RPMI7951 (cell line): ENCODE measurements at regions not wholly inside any gene's neighbourhood (a gene's known extent, or its start where the extent isn't known, plus 50 kb on each side); places are given as distances from the start of the nearest gene placed in this dataset.

Experiments used
- DNase-seq: peaks from one replicate; pipeline ENCODE4 v3.0.0-alpha.2; 2012; ENCODE audit warnings: low read depth

DNA sequence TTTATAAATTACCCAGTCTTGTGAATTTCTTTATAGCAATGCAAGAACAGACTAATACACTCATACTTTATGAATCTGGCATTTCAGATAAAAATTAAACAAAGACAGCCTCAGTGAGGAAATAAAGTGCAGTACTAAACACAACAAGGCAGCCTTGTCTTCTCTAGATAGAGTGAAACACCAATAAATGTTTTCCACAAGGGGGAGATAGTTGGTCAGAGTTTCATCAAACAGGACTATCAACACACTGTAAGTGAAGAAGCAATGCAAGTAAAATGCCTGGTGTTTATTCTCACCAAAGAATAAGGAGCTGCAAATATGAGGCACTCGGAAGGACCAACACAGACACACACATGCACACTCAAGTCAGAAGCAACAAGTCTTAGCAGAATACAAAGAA lies 62.8 kb downstream of the FAM9B start:
- DNase-seq, result peak; percentile 63

DNA sequence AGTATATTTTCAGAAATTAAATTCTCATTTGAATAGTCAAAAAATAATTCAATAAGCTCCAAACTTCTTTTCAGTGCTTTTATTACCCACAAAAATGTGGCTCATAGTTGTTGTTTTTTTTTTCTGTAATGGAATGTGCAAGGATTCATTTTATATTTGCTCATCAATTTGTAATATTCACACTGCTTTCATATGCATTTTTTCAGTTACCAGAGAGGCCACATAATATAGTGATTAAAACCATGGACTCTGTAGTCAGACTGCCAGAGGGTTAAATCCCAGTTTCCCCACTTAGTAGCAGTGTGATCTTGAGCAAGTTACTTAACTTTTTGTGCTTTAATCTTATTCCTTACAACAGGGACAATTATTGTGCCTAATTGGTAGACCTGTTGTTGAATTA lies 64.5 kb downstream of the FAM9B start:
- no peak for DNase-seq

DNA sequence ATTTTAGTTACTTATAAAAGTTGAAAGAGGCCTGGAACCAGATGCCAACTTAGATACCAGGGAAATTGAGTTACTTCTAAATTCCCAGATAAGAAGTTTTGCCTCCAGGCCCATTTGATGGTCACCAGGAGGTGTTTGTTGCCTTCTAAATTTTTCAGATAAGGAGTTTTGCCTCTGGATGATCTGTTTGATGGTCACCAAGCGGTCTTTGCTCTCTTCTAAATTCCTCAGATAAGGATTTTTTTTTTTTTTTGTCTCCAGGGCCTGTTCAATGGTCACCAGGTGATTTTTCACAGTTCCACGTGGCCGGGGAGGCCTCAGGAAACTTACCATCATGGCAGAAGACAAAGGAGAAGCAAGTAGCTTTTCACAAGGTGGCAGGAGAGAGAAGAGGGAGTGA lies 66.5 kb downstream of the FAM9B start:
- no peak for DNase-seq

DNA sequence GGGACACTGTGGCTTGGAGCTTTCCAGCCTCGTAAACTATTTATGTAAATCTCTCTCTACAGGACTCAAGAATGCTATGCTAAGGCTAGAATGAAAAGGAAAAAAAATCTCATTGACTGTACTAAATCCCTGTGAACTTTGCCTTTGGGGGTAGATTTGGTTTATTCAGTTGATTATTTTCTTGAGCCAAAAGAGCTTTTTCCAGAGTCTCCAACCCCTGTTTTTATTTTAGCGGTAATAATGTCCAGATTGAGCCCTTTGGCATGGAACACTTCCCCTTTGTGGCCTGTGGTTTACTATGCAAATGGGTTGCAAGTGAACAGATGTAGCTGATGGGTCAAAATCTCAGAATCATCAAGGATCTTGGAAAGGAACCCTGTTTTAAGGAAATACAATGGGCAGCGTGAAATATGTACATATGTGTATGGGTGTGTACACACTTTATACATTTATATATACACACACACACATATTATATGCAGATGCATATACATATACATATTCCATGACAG lies 72.9 kb downstream of the FAM9B start:
- peak; percentile 91 for DNase-seq

DNA sequence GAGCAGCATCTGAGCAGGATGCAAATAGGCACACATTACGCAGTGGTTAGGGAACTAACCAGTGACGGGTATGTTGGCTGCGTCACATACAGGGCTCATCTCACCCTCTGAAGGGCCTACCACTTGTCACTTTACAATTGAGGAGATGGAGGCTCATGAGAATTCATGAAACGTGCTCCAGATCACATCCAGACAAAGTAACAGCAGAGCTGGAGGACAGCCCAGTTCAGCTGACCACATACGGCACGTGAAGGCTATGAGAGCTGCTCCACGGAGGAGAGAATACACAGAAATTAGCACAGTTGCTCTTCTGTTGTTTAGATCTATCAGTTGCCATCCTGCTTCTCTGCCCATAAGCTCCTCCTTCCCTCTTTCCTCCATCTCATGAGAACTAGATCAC lies 78.4 kb downstream of the FAM9B start:
- DNase-seq, result peak; percentile 51

DNA sequence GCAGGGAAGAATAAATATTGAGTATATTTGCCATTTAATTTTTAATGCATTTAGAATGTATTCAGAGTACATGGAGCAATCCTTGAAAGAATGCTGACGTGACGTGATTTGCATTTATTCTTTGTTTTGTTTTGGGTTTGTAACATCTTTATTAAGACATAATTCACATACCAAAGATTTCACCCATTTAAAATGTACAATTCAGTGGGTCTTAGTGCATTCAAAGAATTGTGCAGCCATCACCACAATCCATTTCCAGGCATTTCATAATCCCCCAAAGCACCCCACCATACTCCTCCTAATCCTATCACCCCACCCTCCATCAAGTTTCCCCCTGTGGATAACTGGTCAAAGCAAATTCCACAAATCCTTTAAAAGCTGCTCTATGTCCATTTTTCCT lies 87.4 kb downstream of the FAM9B start:
- no peak for DNase-seq

DNA sequence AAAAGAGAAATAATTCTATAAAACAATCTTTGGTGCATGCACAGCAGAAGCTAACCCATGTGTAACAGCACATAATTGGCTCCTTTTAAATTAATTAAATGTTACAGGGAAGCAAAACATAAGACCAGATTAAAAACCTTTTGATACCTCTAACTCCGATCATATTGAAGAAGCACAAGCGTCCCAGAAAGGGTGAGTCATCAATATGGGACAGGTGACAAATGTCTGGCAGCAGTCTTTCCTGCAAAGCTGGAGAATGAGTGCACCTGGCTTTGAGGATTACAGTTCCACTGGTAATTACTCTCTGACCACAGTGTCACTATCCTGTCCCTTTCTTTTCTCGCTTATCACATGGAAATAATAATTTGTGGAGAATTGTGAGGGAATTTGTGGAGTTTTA lies 94.6 kb downstream of the FAM9B start:
- no peak for DNase-seq

DNA sequence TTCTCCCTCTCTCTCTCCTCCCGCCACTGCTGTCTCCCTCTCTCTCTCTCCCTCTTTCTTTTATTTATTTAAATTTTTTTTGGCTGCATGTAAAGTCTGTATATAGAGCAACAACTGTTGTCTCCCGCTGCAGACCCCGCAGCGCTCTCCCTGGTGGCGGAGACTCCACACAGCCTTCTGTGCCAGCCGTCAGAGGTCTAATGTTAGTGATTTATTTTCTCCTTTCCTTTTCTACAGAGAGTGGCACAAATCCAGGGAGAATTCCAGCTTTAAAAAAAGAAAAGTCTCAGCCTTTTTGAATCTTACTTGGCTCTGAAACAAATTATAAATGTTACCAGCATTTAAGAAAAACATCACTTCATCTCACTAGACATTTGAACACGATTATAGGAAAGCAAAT lies 106.2 kb downstream of the FAM9B start:
- no peak for DNase-seq

DNA sequence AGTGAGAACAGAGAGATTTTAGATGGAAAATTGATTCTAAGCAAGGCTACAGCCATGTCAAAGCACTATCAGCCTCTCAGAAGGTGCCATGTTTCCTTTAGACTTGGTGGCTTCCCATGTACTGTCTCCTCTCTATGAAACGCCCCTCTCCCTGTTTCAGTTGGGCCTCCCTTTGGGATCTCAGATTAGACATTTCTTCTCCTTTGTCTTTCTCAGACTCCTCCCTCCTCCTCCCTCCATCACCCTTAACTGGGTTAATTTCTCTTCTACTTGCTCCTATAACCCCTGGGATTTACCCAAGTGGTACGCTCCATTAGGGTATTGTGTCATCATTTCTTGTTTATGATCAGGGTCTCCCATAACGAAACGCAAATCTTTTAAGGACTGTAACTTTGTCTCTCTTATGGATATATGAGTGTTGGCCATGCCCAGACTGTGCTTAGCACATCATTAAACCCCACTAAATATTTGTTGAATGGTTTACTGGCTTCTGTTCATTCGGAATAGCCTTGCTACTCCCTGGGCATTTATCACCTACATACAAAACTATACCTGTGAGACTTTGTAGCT lies 106.8 kb downstream of the FAM9B start:
- DNase-seq, result no peak

DNA sequence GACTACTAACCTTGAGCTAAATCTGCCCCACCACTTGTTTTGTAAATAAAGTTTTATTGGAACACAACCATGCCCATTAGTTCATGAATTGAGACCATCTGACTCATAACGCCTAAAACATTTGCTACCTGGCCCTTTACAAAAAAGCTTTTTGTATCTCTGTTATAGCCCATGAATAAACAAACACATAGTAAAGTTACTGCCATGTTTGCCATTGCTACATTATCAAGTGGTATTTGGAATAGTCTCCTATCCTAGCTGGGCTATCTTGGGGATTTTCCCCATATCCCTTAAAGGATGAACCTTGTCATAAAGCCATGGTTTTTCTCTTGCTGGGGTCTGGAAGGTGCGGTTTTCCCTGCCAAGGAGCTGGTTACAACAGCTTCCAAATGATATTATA lies 112.3 kb downstream of the FAM9B start:
- DNase-seq, result no peak

DNA sequence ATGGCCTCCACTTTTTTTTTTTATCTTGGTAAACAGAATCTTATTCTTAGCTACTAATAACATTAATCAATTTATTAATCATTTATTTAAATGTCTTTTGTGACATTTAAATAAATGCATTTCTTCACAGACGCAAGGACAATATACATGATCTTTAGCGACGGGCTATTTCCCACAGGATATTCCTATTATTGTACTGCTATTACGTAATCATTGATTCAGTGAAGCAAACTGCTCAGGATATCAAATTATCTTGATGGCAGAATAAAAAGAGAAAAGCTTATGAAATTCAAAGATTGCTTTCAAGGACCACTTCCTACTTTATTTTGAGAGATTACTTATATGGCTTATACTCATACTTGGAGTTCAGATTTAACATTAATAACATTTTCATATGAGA lies 114.1 kb downstream of the FAM9B start:
- no peak for DNase-seq

DNA sequence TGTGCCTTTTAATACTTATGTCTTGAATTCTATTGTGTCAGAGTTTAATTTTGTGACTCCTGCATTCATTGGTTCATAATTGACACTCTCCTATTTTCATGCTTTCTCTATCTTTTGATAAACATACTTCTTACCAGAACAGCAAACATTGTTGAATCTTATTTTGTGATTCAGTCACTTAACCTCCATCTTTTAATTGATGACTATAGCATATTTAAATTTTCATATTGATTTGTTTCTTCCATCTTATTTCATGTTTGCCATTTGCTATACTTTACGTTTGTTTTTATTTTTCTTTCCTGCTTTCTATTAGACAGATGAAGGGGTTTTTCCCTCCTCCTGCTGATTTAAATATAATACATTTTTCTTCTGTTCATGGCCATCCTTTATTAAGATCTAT lies 115.5 kb upstream of the FAM9A start:
- no peak for DNase-seq

DNA sequence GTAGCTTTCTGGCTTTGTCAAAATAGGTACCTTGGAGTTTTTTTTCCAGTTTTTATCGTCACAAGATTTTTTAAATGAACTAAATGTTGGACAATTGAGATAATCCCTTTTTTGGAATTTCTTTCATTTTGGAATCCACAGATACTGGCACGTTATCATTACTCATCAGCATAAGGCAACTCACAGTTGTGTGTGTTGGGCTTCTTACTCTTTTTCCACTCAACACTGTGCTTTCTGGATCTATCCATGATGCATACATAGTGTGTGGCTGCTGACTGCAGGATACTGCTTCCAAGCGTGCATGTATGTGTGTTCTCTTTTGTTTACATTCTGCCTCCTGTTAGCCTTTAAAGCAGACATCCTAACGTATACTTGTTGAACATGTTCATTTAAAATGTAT lies 113.5 kb upstream of the FAM9A start:
- DNase-seq, result peak; percentile 22

DNA sequence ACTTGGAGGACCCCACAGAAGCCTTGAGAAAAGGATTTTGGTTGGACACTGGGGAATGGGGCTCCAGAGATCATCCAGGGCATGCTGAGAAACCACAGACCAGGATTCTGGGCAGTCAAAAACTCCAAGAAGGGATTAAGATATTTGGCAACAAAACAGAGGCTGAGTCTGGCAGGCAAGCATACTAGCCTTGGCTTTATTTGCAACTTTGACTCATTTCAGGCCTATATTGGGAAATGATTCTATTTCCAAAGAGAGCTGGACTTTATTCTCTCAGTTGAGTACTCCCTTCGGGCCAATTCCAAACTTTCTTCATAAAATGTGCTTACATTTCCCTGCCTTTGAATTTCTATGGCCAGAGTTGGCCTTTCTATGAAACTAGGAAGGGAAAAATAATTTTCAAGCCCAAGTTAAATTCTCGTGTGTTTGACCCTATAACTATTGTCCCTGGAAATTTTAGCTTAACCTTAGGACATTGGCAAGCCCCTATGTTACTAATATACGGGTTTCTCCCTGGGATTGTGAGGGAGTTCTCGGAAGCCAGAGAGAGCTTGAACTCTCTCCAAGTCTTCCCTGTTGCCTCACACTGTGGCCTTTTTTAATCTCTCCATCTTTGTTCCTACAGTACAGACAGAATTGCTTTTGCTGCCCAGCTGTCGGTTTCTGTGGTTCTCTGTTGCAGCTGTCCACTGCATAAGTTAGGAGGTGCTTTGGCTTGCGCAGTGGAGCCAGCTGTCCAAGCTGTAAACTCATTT lies 112.6 kb upstream of the FAM9A start:
- DNase-seq, result peak; percentile 78

DNA sequence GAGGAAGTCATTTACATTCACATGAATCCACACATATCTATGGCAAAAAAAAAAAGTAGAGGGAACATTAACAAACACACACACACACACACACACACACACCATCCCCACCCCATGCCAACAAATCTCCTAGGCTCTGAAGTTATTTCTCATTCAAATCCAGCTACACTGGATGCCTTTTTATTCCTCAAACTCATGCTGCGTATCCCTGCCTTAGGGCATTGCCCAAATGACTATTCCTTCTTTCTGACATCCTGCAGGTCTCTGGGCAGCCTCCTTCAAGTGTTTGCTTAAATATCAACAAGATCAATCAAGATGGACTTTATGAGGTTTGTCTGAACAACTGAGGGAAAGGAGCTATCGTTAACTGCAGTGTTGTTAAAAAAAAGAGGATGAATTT lies 106.5 kb upstream of the FAM9A start:
- no peak for DNase-seq

DNA sequence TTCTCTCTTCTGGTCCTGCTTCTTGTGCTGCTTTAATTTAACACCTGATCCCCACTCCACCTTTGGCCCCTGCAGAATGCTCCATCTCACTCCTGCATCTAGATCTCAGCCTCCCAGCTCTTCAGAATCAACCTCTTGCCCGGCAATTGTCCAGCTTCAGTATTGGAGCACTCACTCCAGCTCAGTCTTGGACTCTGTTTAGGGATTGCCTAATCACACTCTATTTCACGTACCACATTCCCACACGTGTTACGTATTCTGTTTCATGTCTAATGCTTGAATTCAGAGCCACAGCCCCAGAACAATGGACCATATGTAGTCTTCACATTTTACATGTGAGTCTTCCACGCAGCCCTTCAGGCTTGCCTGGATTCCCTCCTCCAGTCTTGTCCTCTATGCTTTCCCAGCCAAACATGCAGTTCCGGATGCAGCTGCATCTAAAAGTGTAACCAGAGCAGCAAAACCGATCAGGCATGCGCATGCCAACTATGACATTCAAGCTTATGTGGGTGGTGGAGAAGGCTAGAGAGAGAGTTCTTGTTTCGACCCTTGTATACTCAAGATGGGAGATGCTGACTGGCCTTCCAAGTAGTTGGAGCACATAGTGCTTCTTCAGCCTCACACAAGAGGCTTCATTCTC lies 105.2 kb upstream of the FAM9A start:
- DNase-seq, result no peak

DNA sequence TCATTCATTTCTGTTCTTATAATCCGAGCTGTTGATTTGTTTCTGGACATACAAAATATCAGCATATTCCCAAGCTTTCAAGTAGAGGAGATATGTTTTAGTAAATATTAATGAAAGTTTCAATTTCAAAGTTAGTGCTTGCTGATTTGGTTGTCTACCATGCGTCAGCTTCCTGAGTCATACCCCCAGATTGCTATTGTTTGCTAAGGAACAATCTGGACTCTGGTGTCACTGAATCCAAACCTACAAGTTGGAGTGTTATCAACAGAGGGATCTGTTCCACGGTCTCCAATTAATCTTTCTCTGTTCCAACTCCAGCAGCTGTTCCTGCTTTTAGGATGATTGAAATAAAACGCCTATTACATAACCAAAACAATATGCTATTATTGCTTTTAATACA lies 96.1 kb upstream of the FAM9A start:
- DNase-seq, result peak; percentile 52

DNA sequence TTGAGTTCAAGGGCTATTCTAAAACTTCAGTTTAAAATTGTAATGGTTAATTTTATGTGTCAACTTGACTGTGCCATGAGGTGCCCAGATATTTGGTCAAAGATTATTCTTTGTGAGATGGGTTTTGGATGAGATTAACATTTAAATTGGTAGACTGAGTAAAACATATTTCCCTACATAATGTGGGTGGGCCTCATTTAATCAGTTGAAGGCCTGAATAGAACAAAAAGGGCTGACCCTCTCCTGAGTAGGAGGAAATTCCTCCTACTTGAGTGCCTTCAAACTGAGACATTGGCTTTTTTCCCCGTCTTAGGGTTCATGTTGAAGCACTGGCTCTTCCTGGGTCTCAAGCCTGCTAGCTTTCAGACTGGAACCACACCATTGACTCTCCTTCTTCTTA lies 89.6 kb upstream of the FAM9A start:
- DNase-seq, result no peak

DNA sequence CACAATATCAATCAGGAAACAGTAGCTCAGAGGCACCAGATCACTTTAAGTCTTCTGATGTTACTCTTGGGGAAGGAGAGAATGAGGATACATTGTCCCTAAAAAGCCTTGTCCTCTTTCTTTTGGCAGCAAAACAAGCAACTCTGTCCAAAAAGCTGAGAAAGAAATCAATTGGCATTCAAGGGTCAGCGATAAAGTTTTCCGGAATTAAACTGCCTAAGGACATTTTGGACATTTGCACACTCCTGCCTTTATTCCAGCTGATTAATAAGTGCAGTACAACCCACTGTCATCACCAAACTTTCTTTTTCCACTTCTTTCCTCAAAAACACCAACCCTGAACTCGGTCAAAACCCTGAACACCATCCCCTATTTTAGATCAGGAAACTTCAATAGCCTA lies 85.8 kb upstream of the FAM9A start:
- DNase-seq, result no peak

DNA sequence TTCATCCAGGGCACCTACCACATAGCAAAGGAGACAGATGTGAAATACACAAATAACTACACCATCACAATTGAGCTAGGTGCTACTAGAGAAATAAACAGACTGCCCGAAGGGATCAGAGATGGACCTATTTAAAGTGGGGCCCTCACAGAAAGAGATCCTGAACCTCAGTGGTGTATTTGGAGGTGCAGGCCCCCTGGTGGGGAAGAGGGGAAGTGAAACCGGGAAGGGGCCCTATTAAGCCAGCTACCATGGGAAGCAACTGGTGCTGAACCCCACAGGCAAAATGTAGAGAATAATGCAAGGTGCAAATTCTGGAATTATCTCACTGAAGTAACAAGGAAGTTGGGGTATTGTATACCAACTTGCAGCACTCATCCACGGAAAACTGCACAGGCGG lies 78.6 kb upstream of the FAM9A start:
- peak; percentile 37 for DNase-seq

DNA sequence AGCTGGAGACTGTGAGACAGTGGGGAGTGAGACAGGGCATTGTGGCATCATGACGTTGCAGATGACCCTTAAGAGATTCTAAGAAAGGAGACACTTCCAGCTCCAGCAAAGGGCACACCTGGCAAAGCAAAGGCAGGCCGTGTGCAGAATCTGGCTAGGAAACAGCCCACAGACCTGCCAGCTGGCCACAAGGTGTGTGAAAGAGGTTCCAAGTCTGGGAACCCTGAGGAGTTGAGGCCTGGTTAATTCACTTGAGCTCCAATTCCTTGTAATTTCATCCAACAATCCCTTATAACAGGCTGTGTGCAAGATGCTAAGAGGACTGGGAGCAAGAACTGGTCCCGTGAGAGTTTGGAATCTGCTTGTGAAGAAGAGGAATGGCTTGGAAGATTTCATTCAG lies 72.8 kb upstream of the FAM9A start:
- no peak for DNase-seq

DNA sequence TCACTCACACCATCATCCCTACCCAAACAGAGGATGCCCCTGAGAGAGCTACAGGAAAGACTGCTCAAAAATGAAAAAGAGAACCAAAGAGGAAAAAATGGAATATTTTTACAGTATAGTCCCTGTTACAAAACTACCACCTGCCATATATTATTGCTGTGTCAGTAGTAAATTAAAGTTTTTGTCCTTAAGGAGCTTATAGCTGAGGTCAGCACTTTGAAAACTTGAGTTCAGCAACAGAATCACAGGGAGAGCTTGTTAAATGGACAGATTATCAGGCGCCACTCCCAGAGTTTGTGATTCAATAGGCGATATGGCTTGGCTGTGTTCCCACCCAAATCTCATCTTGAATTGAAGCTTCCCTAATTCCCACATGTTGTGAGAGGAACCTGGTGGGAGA lies 71.9 kb upstream of the FAM9A start:
- no peak for DNase-seq

DNA sequence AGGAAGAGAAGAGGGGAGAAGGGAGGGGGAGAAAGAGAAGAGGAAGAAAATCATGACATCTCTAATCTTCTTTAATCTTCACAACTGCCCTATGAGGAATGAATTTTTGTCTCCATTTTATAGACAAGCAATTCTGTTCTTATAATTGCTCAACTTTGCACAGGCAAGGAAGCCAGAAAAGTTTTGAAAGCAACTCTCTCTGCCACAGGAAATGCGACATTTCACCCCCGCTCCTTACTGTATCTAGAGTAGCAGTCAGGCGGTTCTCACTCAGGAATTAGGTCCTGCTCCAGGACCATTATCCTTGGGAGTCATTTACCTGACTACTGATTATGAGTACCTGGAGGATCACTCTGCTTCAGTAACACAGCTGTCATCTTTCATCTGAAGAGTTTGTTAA lies 69.2 kb upstream of the FAM9A start:
- no peak for DNase-seq
